ENCODE measurements at regions not wholly inside any gene's neighbourhood (a gene's known extent, or its start where the extent isn't known, plus 50 kb on each side); places are given as distances from the start of the nearest gene placed in this dataset.

GRCh38 chr14:30798516-30798915 lies 75.8 kb upstream of the COCH start:
- WGBS, 5 donors: 31 to 97% (median 85%) methylated on average over 1 of the region's 1 CpG
- no peak for DNase-seq
- TF ChIP-seq POLR2A (IDR thresholded peaks at IDR 0.05): no peak
- no peak for TF ChIP-seq EP300 (IDR thresholded peaks at IDR 0.05)
- Histone ChIP-seq H3K4me3 (no peak overlapping the region), H3K9me3 (peaks cover 0 to 5% (median 0%) of the 10 kb centered on the region in 4 donors), H3K4me1 (no peaks in the 10 kb centered on the region), H3K27ac (no peak overlapping the region), H3K27me3 (no peaks in the 10 kb centered on the region), H3K36me3 (no peaks in the 10 kb centered on the region)
- intact Hi-C loops (cut with DNase I; ENCODE audit: low total_unique reads): no loop called here

GRCh38 chr14:30798961-30799360 lies 75.4 kb upstream of the COCH start:
- Histone ChIP-seq H3K36me3 (no peaks in the 10 kb centered on the region), H3K4me1 (no peaks in the 10 kb centered on the region), H3K27ac (no peak overlapping the region), H3K4me3 (no peak overlapping the region), H3K9me3 (peaks cover 0 to 5% (median 0%) of the 10 kb centered on the region in 4 donors), H3K27me3 (no peaks in the 10 kb centered on the region)
- no peak for DNase-seq
- TF ChIP-seq POLR2AphosphoS5 (IDR thresholded peaks at IDR 0.05) (no peak), POLR2A (IDR thresholded peaks at IDR 0.05) (no peak), CTCF (IDR thresholded peaks at IDR 0.05) (no peak), EP300 (IDR thresholded peaks at IDR 0.05) (no peak)
- 75 to 87% (median 84%) methylated on average over 2 of the region's 2 CpGs for WGBS, 5 donors
- intact Hi-C loops (cut with DNase I; ENCODE audit: low total_unique reads): no loop called here

- 53 to 77% (median 55%) methylated on average over 1 of the region's 1 CpG for WGBS, 5 donors
- no peak for DNase-seq
- Histone ChIP-seq H3K27me3 (no peaks in the 10 kb centered on the region), H3K4me3 (no peak overlapping the region), H3K9me3 (no peaks in the 10 kb centered on the region), H3K27ac (no peak overlapping the region), H3K4me1 (no peaks in the 10 kb centered on the region), H3K36me3 (no peaks in the 10 kb centered on the region)
- intact Hi-C loops (cut with DNase I; ENCODE audit: low total_unique reads): no loop called here
- TF ChIP-seq CTCF (IDR thresholded peaks at IDR 0.05) (no peak), POLR2AphosphoS5 (IDR thresholded peaks at IDR 0.05) (no peak), POLR2A (IDR thresholded peaks at IDR 0.05) (no peak), EP300 (IDR thresholded peaks at IDR 0.05) (no peak)
Measured at GRCh38 chr14:30799933-30800332, 74.4 kb upstream of the COCH start.

GRCh38 chr14:30803185-30803584 lies 71.2 kb upstream of the COCH start:
- H3K4me3 ChIP-seq: no peak overlapping the region
- H3K27me3 ChIP-seq: no peaks in the 10 kb centered on the region
- DNase-seq: no peak
- no peak overlapping the region for H3K27ac ChIP-seq
- H3K36me3 ChIP-seq: no peaks in the 10 kb centered on the region
- TF ChIP-seq POLR2AphosphoS5 (IDR thresholded peaks at IDR 0.05) (no peak), POLR2A (IDR thresholded peaks at IDR 0.05) (no peak), EP300 (IDR thresholded peaks at IDR 0.05) (no peak), CTCF (IDR thresholded peaks at IDR 0.05) (no peak)
- intact Hi-C loops (cut with DNase I; ENCODE audit: low total_unique reads): no loop called here
- H3K9me3 ChIP-seq: no peaks in the 10 kb centered on the region
- H3K4me1 ChIP-seq: no peaks in the 10 kb centered on the region
- WGBS, 5 donors: 71 to 89% (median 81%) methylated on average over 2 of the region's 2 CpGs

- H3K27ac ChIP-seq: no peak overlapping the region
- TF ChIP-seq POLR2A (IDR thresholded peaks at IDR 0.05) (no peak), POLR2AphosphoS5 (IDR thresholded peaks at IDR 0.05) (no peak), CTCF (IDR thresholded peaks at IDR 0.05) (no peak), EP300 (IDR thresholded peaks at IDR 0.05) (no peak)
- no peaks in the 10 kb centered on the region for H3K36me3 ChIP-seq
- H3K27me3 ChIP-seq: no peaks in the 10 kb centered on the region
- no peak overlapping the region for H3K4me3 ChIP-seq
- intact Hi-C loops (cut with DNase I; ENCODE audit: low total_unique reads): no loop called here
- H3K9me3 ChIP-seq: no peaks in the 10 kb centered on the region
- no peaks in the 10 kb centered on the region for H3K4me1 ChIP-seq
- DNase-seq: no peak
- WGBS, 5 donors: 89 to 95% (median 93%) methylated on average over 3 of the region's 3 CpGs
Measured at GRCh38 chr14:30805284-30805683, 69.1 kb upstream of the COCH start.
